Spleen (tissue), 11 donors: ENCODE measurements at regions not wholly inside any gene's neighbourhood (a gene's known extent, or its start where the extent isn't known, plus 50 kb on each side); places are given as distances from the start of the nearest gene placed in this dataset.
"Not testable (repeated sequence)": the region's sequence is repeated elsewhere in the genome, so short reads cannot be mapped to it uniquely, and the experiment has no call there.

Experiments used
- DNase-seq: peaks from one replicate; pipeline ENCODE4 v3.0.0-alpha.2; 2020
- H3K27ac ChIP-seq, 8 donors: fragments of 200-600 bp; sonication (generic) in 7 of 8; 1 replicate in 4 of 8; 2 replicates in 4 of 8; pipeline versions ENCODE4 v1.5.0 to v1.8.0; 2016 to 2021; ENCODE audit warnings: inconsistent platforms in 4 of 8, mild to moderate bottlenecking in 4 of 8, moderate library complexity in 1 of 8
- H3K27me3 ChIP-seq, 7 donors: fragments of 200-600 bp; sonication (generic) in 6 of 7; replicated peaks in 1 of 7; 1 replicate in 4 of 7; 2 replicates in 3 of 7; pipeline versions ENCODE4 v1.5.0 to v1.8.0; 2016 to 2021; ENCODE audit warnings: inconsistent platforms in 3 of 7, mild to moderate bottlenecking in 1 of 7
- H3K36me3 ChIP-seq, 6 donors: fragments of 200-600 bp; sonication (generic) in 5 of 6; 1 replicate in 4 of 6; 2 replicates in 2 of 6; pipeline versions ENCODE4 v1.5.0 to v1.8.0; 2016 to 2021; ENCODE audit warnings: inconsistent platforms in 2 of 6
- H3K4me1 ChIP-seq, 6 donors: fragments of 200-600 bp; sonication (generic) in 5 of 6; 1 replicate in 3 of 6; 2 replicates in 3 of 6; pipeline versions ENCODE4 v1.5.0 to v1.8.0; 2016 to 2021; ENCODE audit warnings: inconsistent platforms in 3 of 6
- H3K4me3 ChIP-seq, 8 donors: fragments of 200-600 bp; sonication (generic) in 7 of 8; 1 replicate in 4 of 8; 2 replicates in 4 of 8; pipeline versions ENCODE4 v1.5.0 to v1.8.0; 2016 to 2021; ENCODE audit warnings: inconsistent platforms in 4 of 8, mild to moderate bottlenecking in 4 of 8, moderate library complexity in 2 of 8
- H3K9me3 ChIP-seq, 8 donors: fragments of 200-600 bp; sonication (generic) in 7 of 8; 1 replicate in 4 of 8; 2 replicates in 4 of 8; pipeline versions ENCODE4 v1.5.0 to v1.8.0; 2016 to 2021; ENCODE audit warnings: inconsistent platforms in 4 of 8
- CTCF ChIP-seq, 11 experiments: fragments of 200-600 bp in 7 of 11; fragments of 450-650 bp in 4 of 11; sonication (generic) in 4 of 11; IDR thresholded peaks in 8 of 11; conservative IDR thresholded peaks in 3 of 11; 1 replicate in 7 of 11; 2 replicates in 4 of 11; pipeline versions ENCODE4 v1.4.0 to v1.8.0; 2016 to 2021; ENCODE audit warnings: antibody characterized with exemption in 11 of 11, inconsistent platforms in 4 of 11, mild to moderate bottlenecking in 1 of 11
- POLR2A ChIP-seq, 3 donors: fragments of 450-650 bp; IDR thresholded peaks; one replicate each; pipeline ENCODE4 v1.5.1; 2017; ENCODE audit warnings: antibody characterized with exemption in 3 of 3, mild to moderate bottlenecking in 1 of 3
- POLR2AphosphoS5 ChIP-seq, 3 donors: sonication (generic); formaldehyde crosslinking; IDR thresholded peaks; one replicate each; pipeline ENCODE4 v1.5.1; 2017; ENCODE audit warnings: antibody characterized with exemption in 3 of 3
- WGBS, 5 donors: extraction: QIAGEN DNeasy Blood & Tissue Kit in 3 of 5; methylation state at CpG; one replicate each; pipeline versions ENCODE4 v1.1.5 to v1.1.7; 2013 to 2018; 5-methylcytosine and 5-hydroxymethylcytosine counted together
- intact Hi-C: fragments of 100-400 bp; cut with DNase I; formaldehyde crosslinking; loops from one replicate; pipeline ENCODE4 v1.15.0; 2023; ENCODE audit warnings: low total_unique reads
- donor health status: healthy with polysubstance abuse.
- donor health status: DM: no; HTN: no; CAD: no; lungs with moderate emphysema.
- donor health status: DM: no; HTN: no; CAD: no.
- donor health status: Bipolar disorder and iron deficiency.
- donor health status: healthy.
- donor health status: DM: no; HTN: no; CAD: no.
- donor health status: DM: yes; HTN: yes; CAD: no.

GRCh38 chr9:81069038-81069795 lies 620.1 kb downstream of the TLE1 start:
- Histone ChIP-seq H3K27me3 (no peaks in the 10 kb centered on the region), H3K4me3 (no peak overlapping the region), H3K36me3 (no peaks in the 10 kb centered on the region), H3K27ac (no peak overlapping the region), H3K9me3 (peaks cover 0 to 19% (median 7%) of the 10 kb centered on the region in 8 donors), H3K4me1 (no peaks in the 10 kb centered on the region)
- DNase-seq = no peak
- intact Hi-C loops = no loop called here
- 86 to 96% (median 92%) methylated on average over 3 of the region's 3 CpGs for WGBS, 5 donors
- TF ChIP-seq POLR2AphosphoS5 (IDR thresholded peaks at IDR 0.05) (no peak), CTCF (IDR thresholded peaks at IDR 0.05 in 8 of 11, conservative IDR thresholded peaks at IDR 0.05 in 3 of 11) (no peak), POLR2A (IDR thresholded peaks at IDR 0.05) (no peak)

DNA sequence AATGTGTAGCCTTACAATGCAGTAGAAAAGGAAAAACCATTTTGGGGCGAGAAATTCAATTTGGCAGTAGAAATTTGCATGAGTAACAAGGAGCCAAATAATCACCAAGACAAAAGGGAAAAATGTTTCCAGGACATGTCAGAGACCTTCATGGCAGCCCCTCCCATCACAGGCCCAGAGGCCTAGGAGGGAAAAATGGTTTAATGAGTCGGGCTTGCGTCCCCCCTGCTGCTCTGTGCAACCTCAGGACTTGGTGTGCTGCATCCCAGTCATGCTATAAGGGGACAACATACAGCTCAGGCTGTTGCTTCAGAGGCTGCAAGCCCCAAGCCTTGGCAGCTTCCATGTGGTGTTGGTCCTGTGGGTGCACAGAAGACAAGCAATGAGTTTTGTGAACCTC lies 626.4 kb downstream of the TLE1 start:
- H3K4me1 ChIP-seq, H3K27me3 ChIP-seq, H3K36me3 ChIP-seq, intact Hi-C loops, H3K4me3 ChIP-seq, DNase-seq, H3K27ac ChIP-seq: not testable (repeated sequence)
- peaks cover 5 to 40% (median 27%) of the 10 kb centered on the region in 8 donors for H3K9me3 ChIP-seq
- WGBS, 5 donors = 54 to 88% (median 65%) methylated on average over 3 of the region's 3 CpGs

- 71 to 81% (median 75%) methylated on average over 2 of the region's 2 CpGs for WGBS, 5 donors
- no peak overlapping the region for H3K4me3 ChIP-seq
- intact Hi-C loops = no loop called here
- TF ChIP-seq POLR2A (IDR thresholded peaks at IDR 0.05) (no peak), CTCF (IDR thresholded peaks at IDR 0.05 in 8 of 11, conservative IDR thresholded peaks at IDR 0.05 in 3 of 11) (no peak), POLR2AphosphoS5 (IDR thresholded peaks at IDR 0.05) (no peak)
- no peaks in the 10 kb centered on the region for H3K36me3 ChIP-seq
- H3K27me3 ChIP-seq = no peaks in the 10 kb centered on the region
- peaks cover 5 to 23% (median 16%) of the 10 kb centered on the region in 8 donors for H3K9me3 ChIP-seq
- no peaks in the 10 kb centered on the region for H3K4me1 ChIP-seq
- no peak overlapping the region for H3K27ac ChIP-seq
- DNase-seq = no peak
These were observed 630.6 kb downstream of the TLE1 start for GRCh38 chr9:81058782-81059181.

- Histone ChIP-seq H3K9me3 (no peaks in the 10 kb centered on the region), H3K36me3 (no peaks in the 10 kb centered on the region), H3K27me3 (no peaks in the 10 kb centered on the region), H3K27ac (no peak overlapping the region), H3K4me3 (no peak overlapping the region), H3K4me1 (no peaks in the 10 kb centered on the region)
- WGBS, 5 donors = 67 to 92% (median 78%) methylated on average over 1 of the region's 1 CpG
- intact Hi-C loops = no loop called here
- no peak for DNase-seq
- TF ChIP-seq CTCF (IDR thresholded peaks at IDR 0.05 in 8 of 11, conservative IDR thresholded peaks at IDR 0.05 in 3 of 11) (no peak), POLR2A (IDR thresholded peaks at IDR 0.05) (no peak), POLR2AphosphoS5 (IDR thresholded peaks at IDR 0.05) (no peak)
These were observed 635.9 kb downstream of the TLE1 start for GRCh38 chr9:81053298-81054025.
